Cerebellar cortex (tissue), 1 donor: ENCODE measurements at regions not wholly inside any gene's neighbourhood (a gene's known extent, or its start where the extent isn't known, plus 50 kb on each side); places are given as distances from the start of the nearest gene placed in this dataset.

Experiments
- DNase-seq: peaks from one replicate; pipeline ENCODE4 v3.0.0-alpha.2; 2015; ENCODE audit warnings: low spot score

DNA sequence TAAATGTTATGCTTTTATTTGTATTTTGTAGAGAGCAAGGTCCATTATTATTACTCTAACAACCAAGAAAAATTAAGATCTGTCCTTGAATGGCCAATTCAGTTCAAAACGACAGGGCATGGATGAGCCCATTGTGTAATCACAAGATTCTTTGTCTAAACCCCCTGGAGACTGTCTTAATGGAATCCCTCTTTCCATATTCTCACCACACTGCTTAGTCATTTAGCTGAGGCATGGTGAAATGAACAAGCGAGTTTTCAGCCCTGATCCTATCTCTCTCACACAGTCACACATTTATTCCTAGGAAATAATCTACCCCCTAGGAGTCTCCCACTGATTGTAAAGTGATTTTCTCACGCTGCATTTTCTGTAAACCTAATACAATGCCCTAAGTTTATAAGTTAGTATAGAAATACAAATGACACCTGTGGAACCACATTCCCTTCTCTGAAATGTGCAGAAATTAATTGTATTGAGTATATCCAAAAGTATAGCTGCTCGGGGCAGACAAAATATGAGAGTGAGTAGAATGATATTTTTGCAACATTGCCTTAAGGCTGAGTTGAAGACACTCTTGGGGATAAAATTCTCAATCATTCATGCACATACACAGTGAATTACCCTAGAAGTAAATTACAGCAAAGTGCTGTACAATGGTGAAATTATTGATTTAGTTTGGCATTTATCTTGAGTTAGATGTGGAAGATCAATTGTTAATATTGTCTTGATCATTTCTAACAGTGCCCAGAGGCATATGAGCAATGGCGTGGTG lies 119.7 kb upstream of the PCDH7 start:
- no peak for DNase-seq

DNA sequence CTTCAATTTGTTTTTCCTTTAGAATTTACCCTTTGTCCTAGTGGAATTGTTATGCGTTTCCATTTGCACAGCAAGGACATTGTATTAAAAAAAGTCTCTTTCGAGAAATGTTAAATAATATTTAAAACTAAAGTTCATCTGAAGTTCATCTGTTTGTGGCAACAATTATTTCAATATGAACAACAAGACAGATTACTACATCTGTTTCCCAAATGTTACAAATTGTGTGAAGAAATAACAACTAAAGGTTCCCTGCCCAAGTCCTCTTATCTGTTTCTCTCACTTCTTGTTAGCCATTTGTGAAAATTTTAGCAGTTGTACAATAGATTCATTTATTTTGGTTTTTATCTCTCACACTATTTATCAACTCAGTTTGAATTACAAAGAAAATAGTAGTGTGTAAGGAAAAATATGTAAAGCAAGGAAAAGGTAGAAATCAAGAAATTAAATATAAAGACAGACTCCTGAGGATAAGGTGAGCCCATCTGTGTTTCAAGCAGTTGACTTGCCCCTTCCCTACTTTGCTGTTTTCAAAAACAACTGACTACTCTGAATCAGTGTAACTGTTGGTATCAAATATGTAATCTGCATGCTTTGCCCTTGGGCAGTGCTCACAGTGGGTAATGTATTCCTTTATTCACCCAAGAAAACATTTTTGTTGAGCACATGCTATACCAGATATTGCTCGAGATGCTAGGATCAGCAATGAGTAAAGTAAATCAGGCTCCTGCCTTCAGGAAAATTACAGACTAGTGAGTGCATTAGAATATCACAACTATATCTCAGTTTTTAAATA lies 118.9 kb upstream of the PCDH7 start:
- no peak for DNase-seq

DNA sequence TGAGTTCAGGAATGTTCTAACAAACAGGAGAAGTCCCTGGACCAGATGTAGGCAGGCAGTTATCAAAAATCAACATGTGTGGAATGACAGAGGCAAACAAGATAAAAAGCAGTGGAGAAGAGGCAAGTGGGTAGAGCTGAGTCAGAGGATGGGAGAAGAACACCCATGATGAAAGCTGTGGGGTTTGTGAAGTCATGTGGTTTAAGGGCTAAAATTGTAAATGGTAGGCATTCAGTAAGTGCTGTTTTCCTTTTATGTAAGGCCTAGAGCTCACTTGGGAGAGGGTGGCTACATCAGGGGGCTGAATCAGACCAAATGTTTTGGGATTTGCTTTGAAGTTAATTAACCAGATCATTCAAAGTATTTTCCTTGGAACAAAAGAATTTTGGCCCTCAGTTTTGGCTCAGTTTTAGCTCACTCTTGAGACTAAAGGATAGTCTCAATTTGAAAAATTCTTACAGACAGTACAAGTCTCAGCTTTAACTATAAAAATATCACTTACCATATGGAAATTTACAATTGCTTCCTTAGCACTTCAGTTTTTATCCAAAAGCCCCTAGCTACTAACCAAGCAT lies 114.5 kb upstream of the PCDH7 start:
- DNase-seq, result no peak

DNA sequence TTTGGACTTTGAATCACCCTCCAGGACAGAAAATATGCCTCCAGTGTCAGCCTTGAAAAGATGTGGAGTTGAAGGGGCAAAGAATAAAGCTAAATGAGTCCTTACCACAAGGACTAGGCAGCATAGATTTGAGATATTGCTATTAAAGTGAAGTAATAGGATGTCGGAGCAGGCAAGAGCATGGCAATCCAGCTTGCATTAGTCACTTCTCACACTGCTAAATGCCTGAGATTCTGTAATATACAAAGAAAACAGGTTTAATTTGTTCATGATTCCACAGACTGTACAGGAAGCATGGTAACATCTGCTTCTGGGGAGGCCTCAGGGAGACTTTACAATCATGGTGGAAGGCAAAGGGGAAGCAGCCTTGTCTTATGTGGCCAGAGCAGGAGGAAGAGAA lies 109.8 kb upstream of the PCDH7 start:
- no peak for DNase-seq

DNA sequence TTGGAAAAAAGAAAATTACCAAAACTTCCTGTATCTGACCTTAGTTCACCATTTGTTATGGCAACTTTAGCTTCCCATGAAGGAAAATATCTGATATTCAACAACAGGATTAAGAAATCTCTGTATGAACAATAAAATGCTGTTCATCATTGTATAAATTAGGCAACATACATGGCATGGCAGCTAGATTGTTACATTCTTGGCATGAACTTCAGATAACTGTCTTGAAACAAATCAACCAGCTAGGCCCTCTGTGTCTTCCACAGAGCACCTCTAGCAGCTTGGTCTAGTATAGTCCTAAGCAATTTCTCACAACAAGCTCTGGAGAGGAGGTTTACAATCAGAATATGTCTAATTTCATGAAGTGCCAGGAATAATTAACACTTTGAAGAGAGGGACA lies 105.4 kb upstream of the PCDH7 start:
- DNase-seq, result no peak

DNA sequence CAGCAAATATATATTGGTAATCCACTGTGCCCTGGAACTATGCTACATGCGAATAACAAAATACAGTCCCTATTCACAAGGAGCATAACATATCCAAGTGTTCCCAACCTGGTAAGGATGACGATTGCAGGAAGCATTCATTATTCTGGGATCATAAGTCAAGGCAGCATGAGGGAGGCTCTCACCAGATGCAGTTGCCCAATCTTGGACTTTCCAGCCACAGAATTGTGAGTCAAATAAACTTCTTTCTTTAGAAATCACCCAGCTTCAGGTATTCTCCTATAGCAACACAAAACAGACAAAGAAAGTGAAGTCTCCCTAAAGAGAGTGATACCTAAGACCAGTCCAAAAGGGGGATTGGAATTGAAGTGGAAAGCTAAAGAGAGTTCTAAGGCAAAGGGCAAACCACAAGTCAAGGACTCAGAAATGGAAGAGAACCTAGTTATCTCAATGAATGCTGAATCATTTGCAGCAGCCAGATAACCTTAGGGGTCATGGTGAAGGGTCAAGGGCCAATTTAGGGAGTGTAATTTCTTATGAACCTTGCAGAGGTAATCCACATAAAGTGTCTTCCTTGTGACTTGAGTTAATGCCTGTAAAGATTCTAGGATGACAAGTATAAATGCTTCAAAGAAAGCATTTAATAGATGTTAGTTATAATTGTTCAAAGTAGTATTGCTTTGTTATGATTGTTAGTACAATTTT lies 103.1 kb upstream of the PCDH7 start:
- no peak for DNase-seq

DNA sequence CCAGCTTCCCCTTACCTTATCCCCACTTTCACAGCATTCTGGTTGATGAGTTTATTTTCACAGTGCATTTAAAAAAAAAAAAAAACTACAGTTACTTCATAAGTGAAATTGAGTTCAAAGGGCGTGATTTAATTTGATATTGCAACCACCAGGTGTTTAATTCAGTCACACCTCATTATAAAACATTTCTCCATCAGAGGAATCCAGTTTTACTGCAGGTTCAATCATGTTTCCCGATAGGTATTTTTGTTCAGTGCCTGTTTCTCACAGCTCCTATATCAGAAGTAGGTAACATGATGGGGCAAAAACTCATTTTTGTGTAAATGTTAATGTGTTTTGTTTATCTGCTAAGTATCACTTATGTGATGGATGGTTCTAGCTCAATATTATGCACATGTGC lies 102.3 kb upstream of the PCDH7 start:
- no peak for DNase-seq

DNA sequence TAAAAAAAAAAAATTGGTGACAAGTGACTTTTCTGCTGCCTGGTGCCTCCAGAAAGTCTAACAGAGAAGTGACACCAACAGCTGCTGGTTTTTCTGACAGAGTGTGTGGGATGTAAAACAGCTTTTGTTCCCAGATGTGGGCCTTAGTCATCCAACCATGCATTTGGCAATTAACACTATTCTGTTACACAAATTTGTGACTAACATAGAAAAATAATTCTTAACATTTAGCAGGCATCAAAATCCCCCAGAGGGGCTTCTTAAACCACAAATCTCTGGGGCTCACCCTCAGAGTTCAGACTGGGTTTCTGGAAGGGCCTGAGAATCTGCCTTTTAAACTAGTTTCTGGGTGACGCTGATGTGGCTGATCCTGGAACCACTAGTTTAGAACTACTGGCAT lies 100.5 kb upstream of the PCDH7 start:
- DNase-seq, result no peak

DNA sequence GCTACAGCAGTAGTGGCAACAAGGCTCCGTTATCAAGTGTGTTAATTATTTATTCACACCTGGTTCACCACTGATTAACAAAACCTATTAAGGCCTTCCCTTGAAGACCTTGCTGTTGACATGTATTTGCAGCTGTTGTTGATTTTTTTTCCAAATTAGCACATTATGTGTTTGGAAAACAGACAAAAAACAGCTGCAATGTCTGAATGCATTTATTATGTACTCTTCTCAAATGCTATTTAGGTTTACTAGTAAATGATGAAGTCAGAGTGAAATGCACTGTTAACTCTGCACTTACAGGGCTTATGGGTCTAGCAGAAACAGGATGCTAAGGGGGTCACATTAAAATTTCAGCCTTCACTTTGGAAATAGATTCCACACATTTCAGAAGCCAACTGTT lies 99.5 kb upstream of the PCDH7 start:
- no peak for DNase-seq

DNA sequence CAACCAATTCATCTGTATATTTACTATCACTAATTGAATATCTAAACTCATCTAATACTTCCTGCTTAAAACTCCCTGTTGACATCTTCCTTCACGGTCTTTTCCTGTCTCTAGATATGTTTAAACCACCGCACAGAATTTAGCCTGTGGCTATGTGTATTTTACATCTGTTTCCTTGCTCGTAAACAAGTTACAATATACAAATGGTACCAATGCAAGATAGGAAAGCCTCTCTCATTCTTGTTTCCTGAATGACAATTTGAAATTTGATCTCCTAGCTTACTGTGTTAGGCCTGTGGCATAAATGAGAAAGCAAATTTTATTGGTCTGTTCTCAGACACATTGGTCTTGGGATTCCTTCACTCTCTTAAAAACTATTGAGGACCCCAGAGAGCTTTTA lies 89.7 kb upstream of the PCDH7 start:
- no peak for DNase-seq

DNA sequence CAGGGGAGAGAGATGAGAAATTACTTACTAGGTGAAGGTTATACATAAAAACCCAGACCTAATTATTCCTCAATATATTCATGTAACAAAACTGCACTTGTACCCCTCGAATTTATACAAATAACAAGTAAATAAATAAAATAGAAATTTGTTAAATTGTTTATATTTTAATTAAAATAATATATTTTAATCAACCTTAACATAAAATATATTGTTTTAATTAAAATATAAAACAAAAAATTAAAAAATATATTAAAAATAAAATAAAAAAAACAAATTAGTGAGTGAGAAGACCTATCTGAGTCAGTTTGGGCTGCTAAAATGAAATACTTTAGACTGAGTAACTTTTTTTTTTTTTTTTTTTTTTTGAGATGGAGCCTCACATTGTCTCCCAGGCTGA lies 87.4 kb upstream of the PCDH7 start:
- DNase-seq, result no peak

DNA sequence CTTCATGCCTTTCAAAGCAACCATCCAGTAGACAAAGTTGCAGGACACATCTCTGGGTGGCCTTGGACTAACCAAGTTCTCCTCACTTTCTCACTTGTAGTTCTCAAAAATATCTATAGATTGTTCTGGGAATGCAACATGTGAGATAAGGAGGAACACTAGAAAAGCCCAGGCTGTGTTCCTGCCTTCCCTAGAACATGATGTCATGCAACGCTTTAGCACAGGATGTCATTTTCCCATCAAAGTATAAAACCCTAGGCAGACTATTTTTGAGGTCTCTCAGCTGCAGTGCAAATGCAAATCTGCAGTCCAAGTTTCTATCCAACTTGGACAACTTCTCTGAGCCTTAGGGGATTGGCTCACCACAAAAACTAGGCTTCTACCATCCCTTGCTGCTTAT lies 78.8 kb upstream of the PCDH7 start:
- DNase-seq, result no peak

DNA sequence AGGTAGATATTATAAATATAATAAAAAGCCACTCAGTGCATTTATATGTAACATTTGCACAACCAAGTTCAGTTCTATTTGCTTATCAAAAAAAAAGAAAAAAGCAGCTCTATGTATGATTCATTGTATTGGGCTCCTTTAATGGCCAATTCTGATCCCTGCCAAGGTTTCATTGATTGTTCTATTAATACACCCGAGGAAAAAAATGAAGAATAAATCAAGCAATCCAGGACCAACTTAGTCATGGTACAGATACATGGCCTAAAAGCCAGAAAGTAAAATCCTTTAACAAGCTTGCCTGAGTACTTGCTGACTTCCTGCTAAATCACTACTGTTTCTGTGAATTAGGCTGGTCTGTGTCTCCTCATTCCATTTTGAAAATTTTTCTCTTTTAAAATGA lies 77.6 kb upstream of the PCDH7 start:
- DNase-seq, result no peak

DNA sequence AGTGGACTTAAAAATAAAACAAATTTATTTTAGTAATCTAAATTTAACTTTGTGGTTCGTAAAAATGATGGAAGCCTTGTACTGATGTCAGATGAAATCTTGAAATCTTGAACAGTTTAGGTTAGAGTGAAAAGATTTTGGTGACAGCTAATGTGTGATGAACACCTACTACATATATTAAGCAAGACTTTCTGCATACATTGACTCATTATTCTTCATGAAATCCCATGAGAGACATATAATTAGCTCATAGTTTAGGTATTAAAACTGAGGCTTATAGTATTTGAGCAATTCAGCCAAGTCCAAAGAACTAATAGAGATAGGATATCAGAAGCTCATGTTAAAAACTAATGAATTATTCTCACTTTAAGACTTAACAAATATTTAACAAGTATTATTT lies 66.9 kb upstream of the PCDH7 start:
- no peak for DNase-seq

DNA sequence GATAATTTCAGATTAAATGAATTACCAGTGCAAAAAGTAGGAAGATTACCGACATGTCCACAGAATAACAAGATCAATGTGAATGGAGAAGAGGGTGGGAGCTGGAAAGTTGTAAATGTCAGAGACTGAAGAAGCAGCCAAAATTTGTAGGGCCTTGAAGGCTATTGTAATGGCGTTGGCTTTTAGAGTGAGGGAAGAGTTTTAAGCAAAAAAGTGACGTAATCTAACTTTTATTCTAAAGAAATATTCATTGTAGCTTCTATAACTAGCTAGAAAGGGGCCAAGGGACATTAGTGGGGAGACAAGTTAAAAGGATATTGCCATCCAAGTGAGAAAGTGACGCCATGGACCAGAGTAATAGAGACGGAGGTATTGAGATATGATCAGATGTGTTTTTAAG lies 63.3 kb upstream of the PCDH7 start:
- DNase-seq, result no peak

DNA sequence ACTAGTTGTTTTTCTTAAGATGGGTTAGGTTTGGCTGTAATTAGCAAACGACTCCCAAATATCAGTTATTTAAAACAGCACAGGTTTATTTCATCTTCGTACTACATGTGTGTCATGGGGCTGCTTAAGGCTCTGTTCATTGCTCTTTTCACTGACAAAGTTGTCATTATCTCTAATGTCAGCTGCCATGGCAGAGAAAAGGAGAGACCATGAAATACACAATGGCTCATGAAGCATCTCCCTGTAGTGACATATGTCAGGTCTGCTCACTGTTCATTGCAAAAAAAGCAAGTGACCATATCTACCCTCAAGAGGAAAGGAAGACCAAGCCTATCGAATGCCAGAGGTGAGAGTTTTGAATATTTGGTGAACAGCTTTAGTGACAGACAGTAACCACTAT lies 52.2 kb upstream of the PCDH7 start:
- no peak for DNase-seq

DNA sequence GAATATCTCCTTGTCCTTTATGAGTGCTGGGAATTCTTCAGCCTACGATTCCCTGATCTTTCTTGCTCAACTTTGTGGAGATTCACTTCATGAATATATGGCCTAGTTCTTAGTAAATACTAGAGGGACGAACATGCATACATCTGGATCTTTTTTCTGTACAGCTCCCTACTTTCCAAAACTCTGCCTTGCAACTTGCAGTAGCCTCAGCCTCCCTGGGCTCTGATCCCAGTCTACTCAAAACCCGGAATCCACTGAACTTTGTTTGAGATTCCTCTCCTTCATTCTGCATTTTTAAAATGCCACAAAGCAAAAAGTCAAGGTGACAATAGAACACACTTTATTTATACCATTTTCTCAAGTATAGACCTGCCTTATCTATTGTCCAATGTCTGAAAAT lies 50.0 kb upstream of the PCDH7 start:
- no peak for DNase-seq
